GM12865 (cell line): ENCODE measurements at regions not wholly inside any gene's neighbourhood (a gene's known extent, or its start where the extent isn't known, plus 50 kb on each side); places are given as distances from the start of the nearest gene placed in this dataset.

Experiments
- DNase-seq: peaks from one replicate; pipeline ENCODE4 v3.0.0; 2010; ENCODE audit warnings: low read depth
- H3K4me3 ChIP-seq: 2 replicates; pipeline ENCODE4 v1.5.1; 2011; ENCODE audit warnings: mild to moderate bottlenecking, low read depth, low read length, control low read depth
- TF ChIP-seq, protein P1 (sequence below): IDR thresholded peaks from 2 replicates; pipeline ENCODE4 v1.5.1; 2011; ENCODE audit warnings: low read length, control low read depth, low read depth, inconsistent platforms; ENCODE audit not compliant: insufficient read depth; ENCODE audit errors: missing control alignments

- TF ChIP-seq, protein P1, sequence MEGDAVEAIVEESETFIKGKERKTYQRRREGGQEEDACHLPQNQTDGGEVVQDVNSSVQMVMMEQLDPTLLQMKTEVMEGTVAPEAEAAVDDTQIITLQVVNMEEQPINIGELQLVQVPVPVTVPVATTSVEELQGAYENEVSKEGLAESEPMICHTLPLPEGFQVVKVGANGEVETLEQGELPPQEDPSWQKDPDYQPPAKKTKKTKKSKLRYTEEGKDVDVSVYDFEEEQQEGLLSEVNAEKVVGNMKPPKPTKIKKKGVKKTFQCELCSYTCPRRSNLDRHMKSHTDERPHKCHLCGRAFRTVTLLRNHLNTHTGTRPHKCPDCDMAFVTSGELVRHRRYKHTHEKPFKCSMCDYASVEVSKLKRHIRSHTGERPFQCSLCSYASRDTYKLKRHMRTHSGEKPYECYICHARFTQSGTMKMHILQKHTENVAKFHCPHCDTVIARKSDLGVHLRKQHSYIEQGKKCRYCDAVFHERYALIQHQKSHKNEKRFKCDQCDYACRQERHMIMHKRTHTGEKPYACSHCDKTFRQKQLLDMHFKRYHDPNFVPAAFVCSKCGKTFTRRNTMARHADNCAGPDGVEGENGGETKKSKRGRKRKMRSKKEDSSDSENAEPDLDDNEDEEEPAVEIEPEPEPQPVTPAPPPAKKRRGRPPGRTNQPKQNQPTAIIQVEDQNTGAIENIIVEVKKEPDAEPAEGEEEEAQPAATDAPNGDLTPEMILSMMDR, result no peak
- no peak overlapping the region for H3K4me3 ChIP-seq
- DNase-seq, result no peak
Measured at GRCh38 chr6:18584372-18584771, 197.2 kb downstream of the RNF144B start.

DNA sequence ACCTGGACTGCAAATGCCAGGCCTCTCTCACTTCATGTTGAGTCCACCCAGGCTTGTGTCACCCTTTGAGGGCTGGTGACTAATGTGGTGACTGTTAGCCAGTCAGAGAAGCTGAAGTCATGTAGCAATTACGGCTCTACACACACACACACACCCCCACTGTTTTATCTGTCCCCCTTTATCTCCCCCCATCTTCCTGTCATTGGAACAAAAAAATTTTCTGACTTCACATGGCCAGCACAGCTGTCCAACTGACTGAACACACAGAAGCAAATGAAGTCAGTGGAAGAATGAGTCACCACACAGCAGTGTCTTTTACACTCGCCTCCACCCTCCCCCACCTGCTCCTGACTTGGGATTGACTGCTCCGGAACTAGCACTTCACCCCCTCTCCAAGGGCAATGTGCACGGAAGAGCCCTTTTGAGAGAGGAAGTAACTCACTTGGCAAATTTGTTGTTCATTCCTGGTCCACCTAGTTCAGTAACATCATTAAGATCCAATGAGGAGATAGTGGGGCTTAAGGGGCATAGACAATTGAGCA lies 198.0 kb downstream of the RNF144B start:
- DNase-seq, result no peak
- no peak overlapping the region for H3K4me3 ChIP-seq
- TF ChIP-seq, protein P1, result no peak

- H3K4me3 ChIP-seq, result no peak overlapping the region
- TF ChIP-seq, protein P1, result no peak
- DNase-seq, result peak; percentile 20
Measured at GRCh38 chr6:18586133-18586532, 199.0 kb downstream of the RNF144B start.

DNA sequence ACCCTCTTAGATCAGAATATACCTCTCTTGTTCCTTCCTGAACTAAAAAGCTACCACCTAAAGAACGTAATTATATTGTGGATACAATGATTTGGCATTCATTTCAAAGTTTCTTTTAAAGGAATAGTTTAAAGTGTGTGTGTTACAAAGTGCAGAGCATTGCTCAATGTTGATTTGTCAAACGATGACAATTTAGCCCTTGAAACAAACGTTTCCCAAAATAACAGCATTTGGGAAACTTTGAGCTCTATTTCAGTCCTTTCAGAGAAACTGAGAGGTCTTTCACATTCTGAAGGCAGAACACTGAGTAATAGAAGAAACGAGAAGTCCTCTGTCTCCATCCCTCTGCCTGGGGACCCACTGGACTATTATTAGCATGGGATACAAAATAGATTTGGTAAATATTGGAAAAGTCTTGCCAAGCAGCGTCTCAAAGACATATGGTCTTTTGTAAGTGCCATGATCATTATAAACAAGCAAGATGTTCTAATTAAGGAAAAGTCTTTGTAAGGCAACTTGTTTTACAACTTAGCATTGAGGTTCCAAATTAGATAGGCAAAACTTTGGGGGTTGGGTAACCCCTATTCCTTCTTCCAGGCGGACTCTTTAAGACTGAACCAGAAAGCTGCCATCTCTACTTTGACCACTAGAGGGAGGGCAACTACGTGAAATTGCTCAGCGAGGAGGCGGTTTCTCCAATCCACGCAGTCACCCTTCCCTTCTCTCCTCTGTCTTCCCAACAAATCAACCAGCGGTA lies 208.8 kb downstream of the RNF144B start:
- TF ChIP-seq, protein P1, result peak; percentile 94
- peak; percentile 65 for DNase-seq
- no peak overlapping the region for H3K4me3 ChIP-seq

DNA sequence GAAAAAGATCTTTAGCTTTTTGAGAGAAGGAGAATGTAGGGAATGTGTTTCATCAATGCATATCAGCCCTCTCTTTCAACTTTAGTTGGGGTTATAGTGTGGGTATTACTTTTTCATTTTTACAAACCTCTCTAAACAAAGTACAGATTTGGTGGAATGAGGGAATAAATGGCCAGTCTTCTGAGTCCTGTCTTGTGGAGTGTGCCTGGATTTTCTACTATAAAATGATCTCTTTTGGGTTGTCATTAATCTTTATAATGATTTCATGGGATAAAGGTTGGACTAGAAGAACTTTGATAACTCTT lies 209.3 kb downstream of the RNF144B start:
- TF ChIP-seq, protein P1, result no peak
- H3K4me3 ChIP-seq, result no peak overlapping the region
- no peak for DNase-seq

DNA sequence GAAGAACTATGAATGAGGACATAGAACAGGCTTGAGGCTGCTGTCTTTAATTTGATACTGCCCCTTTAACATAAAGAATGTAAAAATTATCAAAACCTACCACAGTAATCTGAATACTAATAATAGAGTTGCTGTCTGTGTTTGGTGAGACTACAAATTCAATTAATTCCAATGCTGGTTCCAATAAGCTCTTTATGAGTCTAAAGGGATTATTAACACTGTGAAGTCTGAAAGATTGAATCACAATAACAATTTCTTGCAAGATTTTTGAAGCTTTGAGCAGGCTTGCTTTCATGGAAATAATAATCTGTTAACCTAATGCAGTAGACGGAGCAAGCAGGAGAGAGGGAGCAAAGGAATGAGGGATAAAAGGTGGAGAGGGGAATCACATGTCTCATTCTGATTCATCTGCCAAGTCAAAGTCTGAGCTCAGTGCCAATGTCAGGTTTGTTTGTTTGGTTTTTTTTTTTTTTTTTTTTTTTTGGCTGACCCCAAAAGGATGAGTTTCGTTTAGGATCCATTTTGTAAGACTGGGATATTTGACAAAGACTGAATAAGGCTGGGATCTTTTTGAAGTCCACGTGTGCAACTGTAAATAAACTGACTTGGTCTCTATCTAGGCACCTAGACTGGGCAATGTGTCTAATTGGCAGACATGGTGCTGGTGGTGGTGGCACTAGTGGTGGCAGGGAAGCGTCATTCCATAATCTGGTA lies 211.6 kb downstream of the RNF144B start:
- DNase-seq, result no peak
- TF ChIP-seq, protein P1, result no peak
- H3K4me3 ChIP-seq, result no peak overlapping the region
